ENCODE measurements at regions not wholly inside any gene's neighbourhood (a gene's known extent, or its start where the extent isn't known, plus 50 kb on each side); places are given as distances from the start of the nearest gene placed in this dataset.

GRCh38 chr9:26292943-26293342 lies 599.7 kb downstream of the CAAP1 start:
- no peak for TF ChIP-seq TAF1 (IDR thresholded peaks at IDR 0.05; ENCODE audit: borderline replicate concordance, insufficient read depth, low read length)
- no peak for TF ChIP-seq SIN3A (IDR thresholded peaks at IDR 0.05; ENCODE audit: borderline replicate concordance, insufficient read depth, low read length)
- no peak for TF ChIP-seq POLR2AphosphoS5 (IDR thresholded peaks at IDR 0.05; ENCODE audit: low read depth, low read length)
- no peak for TF ChIP-seq FOXP2 (optimal IDR thresholded peaks at IDR 0.05; ENCODE audit: borderline replicate concordance, extremely low read depth, extremely low read length, insufficient read depth)
- no peak for TF ChIP-seq REST (IDR thresholded peaks at IDR 0.05; ENCODE audit: insufficient read depth in 1 of 2, low read depth in 2 of 2, low read length in 2 of 2)

GRCh38 chr9:26271495-26272122 lies 593.4 kb upstream of the TUSC1 start:
- TF ChIP-seq TAF1 (IDR thresholded peaks at IDR 0.05; ENCODE audit: borderline replicate concordance, insufficient read depth, low read length) (no peak), REST (IDR thresholded peaks at IDR 0.05; ENCODE audit: insufficient read depth in 1 of 2, low read depth in 2 of 2, low read length in 2 of 2) (no peak), FOXP2 (optimal IDR thresholded peaks at IDR 0.05; ENCODE audit: borderline replicate concordance, extremely low read depth, extremely low read length, insufficient read depth) (no peak), SIN3A (IDR thresholded peaks at IDR 0.05; ENCODE audit: borderline replicate concordance, insufficient read depth, low read length) (no peak), POLR2AphosphoS5 (IDR thresholded peaks at IDR 0.05; ENCODE audit: low read depth, low read length) (no peak)

- no peak for TF ChIP-seq FOXP2 (optimal IDR thresholded peaks at IDR 0.05; ENCODE audit: borderline replicate concordance, extremely low read depth, extremely low read length, insufficient read depth)
- TF ChIP-seq SIN3A (IDR thresholded peaks at IDR 0.05; ENCODE audit: borderline replicate concordance, insufficient read depth, low read length), result no peak
- no peak for TF ChIP-seq REST (IDR thresholded peaks at IDR 0.05; ENCODE audit: insufficient read depth in 1 of 2, low read depth in 2 of 2, low read length in 2 of 2)
- TF ChIP-seq POLR2AphosphoS5 (IDR thresholded peaks at IDR 0.05; ENCODE audit: low read depth, low read length), result no peak
- no peak for TF ChIP-seq TAF1 (IDR thresholded peaks at IDR 0.05; ENCODE audit: borderline replicate concordance, insufficient read depth, low read length)
Observed at GRCh38 chr9:26266146-26266793, 588.0 kb upstream of the TUSC1 start.

GRCh38 chr9:26264709-26265601 lies 586.7 kb upstream of the TUSC1 start:
- TF ChIP-seq SIN3A (IDR thresholded peaks at IDR 0.05; ENCODE audit: borderline replicate concordance, insufficient read depth, low read length) (no peak), POLR2AphosphoS5 (IDR thresholded peaks at IDR 0.05; ENCODE audit: low read depth, low read length) (no peak), REST (IDR thresholded peaks at IDR 0.05; ENCODE audit: insufficient read depth in 1 of 2, low read depth in 2 of 2, low read length in 2 of 2) (no peak), FOXP2 (optimal IDR thresholded peaks at IDR 0.05; ENCODE audit: borderline replicate concordance, extremely low read depth, extremely low read length, insufficient read depth) (no peak), TAF1 (IDR thresholded peaks at IDR 0.05; ENCODE audit: borderline replicate concordance, insufficient read depth, low read length) (no peak)

Data from PFSK-1 (cell line).